HUES48 (cell line): ENCODE measurements at regions not wholly inside any gene's neighbourhood (a gene's known extent, or its start where the extent isn't known, plus 50 kb on each side); places are given as distances from the start of the nearest gene placed in this dataset.

Source experiments
- H3K27ac ChIP-seq: one replicate; pipeline ENCODE4 v1.7.0; 2013; ENCODE audit warnings: low read depth, low read length, inconsistent platforms
- H3K27me3 ChIP-seq: 2 replicates; pipeline ENCODE4 v1.6.1; 2013; ENCODE audit warnings: mild to moderate bottlenecking, low read length; ENCODE audit not compliant: control insufficient read depth, insufficient read depth
- H3K36me3 ChIP-seq: 2 replicates; pipeline ENCODE4 v1.6.1; 2013; ENCODE audit warnings: low read length; ENCODE audit not compliant: control insufficient read depth, insufficient read depth
- H3K4me1 ChIP-seq: 2 replicates; pipeline ENCODE4 v1.6.1; 2013; ENCODE audit warnings: mild to moderate bottlenecking, low read length; ENCODE audit not compliant: control insufficient read depth, insufficient read depth
- H3K4me3 ChIP-seq: 2 replicates; pipeline ENCODE4 v1.5.1; 2013; ENCODE audit warnings: mild to moderate bottlenecking, low read depth, low read length
- H3K9ac ChIP-seq: 2 replicates; pipeline ENCODE4 v1.6.1; 2013; ENCODE audit warnings: mild to moderate bottlenecking, low read depth, low read length, moderate library complexity
- H3K9me3 ChIP-seq: 2 replicates; pipeline ENCODE4 v1.6.1; 2013; ENCODE audit warnings: low read length; ENCODE audit not compliant: control insufficient read depth, insufficient read depth

GRCh38 chr17:33816842-33817617 lies 438.1 kb upstream of the CCL2 start:
- no peak overlapping the region for H3K27ac ChIP-seq
- H3K9ac ChIP-seq, result no peak overlapping the region
- no peaks in the 10 kb centered on the region for H3K27me3 ChIP-seq
- no peaks in the 10 kb centered on the region for H3K9me3 ChIP-seq
- no peaks in the 10 kb centered on the region for H3K36me3 ChIP-seq
- H3K4me3 ChIP-seq, result no peak overlapping the region
- peaks cover 16% of the 10 kb centered on the region for H3K4me1 ChIP-seq

GRCh38 chr17:33819539-33819938 lies 435.5 kb upstream of the CCL2 start:
- H3K27me3 ChIP-seq, result no peaks in the 10 kb centered on the region
- H3K4me1 ChIP-seq, result peaks cover 10% of the 10 kb centered on the region
- no peaks in the 10 kb centered on the region for H3K36me3 ChIP-seq
- H3K9ac ChIP-seq, result no peak overlapping the region
- H3K9me3 ChIP-seq, result no peaks in the 10 kb centered on the region
- H3K27ac ChIP-seq, result no peak overlapping the region
- no peak overlapping the region for H3K4me3 ChIP-seq

GRCh38 chr17:33832262-33832661 lies 422.8 kb upstream of the CCL2 start:
- H3K9me3 ChIP-seq, result no peaks in the 10 kb centered on the region
- H3K4me1 ChIP-seq, result no peaks in the 10 kb centered on the region
- H3K9ac ChIP-seq, result no peak overlapping the region
- H3K27ac ChIP-seq, result no peak overlapping the region
- no peaks in the 10 kb centered on the region for H3K27me3 ChIP-seq
- H3K4me3 ChIP-seq, result no peak overlapping the region
- no peaks in the 10 kb centered on the region for H3K36me3 ChIP-seq

GRCh38 chr17:33837281-33837680 lies 417.8 kb upstream of the CCL2 start:
- H3K9ac ChIP-seq, result no peak overlapping the region
- no peak overlapping the region for H3K27ac ChIP-seq
- no peaks in the 10 kb centered on the region for H3K27me3 ChIP-seq
- no peaks in the 10 kb centered on the region for H3K4me1 ChIP-seq
- no peak overlapping the region for H3K4me3 ChIP-seq
- no peaks in the 10 kb centered on the region for H3K36me3 ChIP-seq
- H3K9me3 ChIP-seq, result no peaks in the 10 kb centered on the region

- Histone ChIP-seq H3K27ac (no peak overlapping the region), H3K4me3 (no peak overlapping the region)
Observed at GRCh38 chr17:33838281-33838680, 416.8 kb upstream of the CCL2 start.

GRCh38 chr17:33847900-33848299 lies 407.2 kb upstream of the CCL2 start:
- Histone ChIP-seq H3K4me3 (no peak overlapping the region), H3K4me1 (no peaks in the 10 kb centered on the region), H3K9me3 (no peaks in the 10 kb centered on the region), H3K27me3 (no peaks in the 10 kb centered on the region), H3K36me3 (no peaks in the 10 kb centered on the region), H3K9ac (no peak overlapping the region), H3K27ac (no peak overlapping the region)

More at GRCh38 chr17:33838281-33838680, 416.8 kb upstream of the CCL2 start:
- Histone ChIP-seq H3K9me3 (no peaks in the 10 kb centered on the region), H3K4me1 (no peaks in the 10 kb centered on the region), H3K9ac (no peak overlapping the region), H3K27me3 (no peaks in the 10 kb centered on the region), H3K36me3 (no peaks in the 10 kb centered on the region)

GRCh38 chr17:33848433-33848832 lies 406.7 kb upstream of the CCL2 start:
- no peaks in the 10 kb centered on the region for H3K27me3 ChIP-seq
- no peak overlapping the region for H3K4me3 ChIP-seq
- H3K4me1 ChIP-seq, result no peaks in the 10 kb centered on the region
- H3K36me3 ChIP-seq, result no peaks in the 10 kb centered on the region
- no peak overlapping the region for H3K9ac ChIP-seq
- no peak overlapping the region for H3K27ac ChIP-seq
- H3K9me3 ChIP-seq, result no peaks in the 10 kb centered on the region

- H3K9ac ChIP-seq, result no peak overlapping the region
- H3K36me3 ChIP-seq, result no peaks in the 10 kb centered on the region
- no peak overlapping the region for H3K4me3 ChIP-seq
- H3K4me1 ChIP-seq, result peaks cover 9% of the 10 kb centered on the region
- H3K27ac ChIP-seq, result no peak overlapping the region
- no peaks in the 10 kb centered on the region for H3K9me3 ChIP-seq
- no peaks in the 10 kb centered on the region for H3K27me3 ChIP-seq
Observed at GRCh38 chr17:33854596-33854995, 400.5 kb upstream of the CCL2 start.

- H3K4me3 ChIP-seq, result no peak overlapping the region
- peaks cover 9% of the 10 kb centered on the region for H3K4me1 ChIP-seq
- no peak overlapping the region for H3K9ac ChIP-seq
- no peak overlapping the region for H3K27ac ChIP-seq
- H3K36me3 ChIP-seq, result no peaks in the 10 kb centered on the region
- H3K27me3 ChIP-seq, result no peaks in the 10 kb centered on the region
- H3K9me3 ChIP-seq, result no peaks in the 10 kb centered on the region
Observed at GRCh38 chr17:33858121-33858520, 397.0 kb upstream of the CCL2 start.

- no peak overlapping the region for H3K27ac ChIP-seq
- no peaks in the 10 kb centered on the region for H3K27me3 ChIP-seq
- no peaks in the 10 kb centered on the region for H3K9me3 ChIP-seq
- no peak overlapping the region for H3K4me3 ChIP-seq
- H3K9ac ChIP-seq, result no peak overlapping the region
- no peaks in the 10 kb centered on the region for H3K36me3 ChIP-seq
- peaks cover 9% of the 10 kb centered on the region for H3K4me1 ChIP-seq
Observed at GRCh38 chr17:33858682-33859081, 396.4 kb upstream of the CCL2 start.

GRCh38 chr17:33862772-33863602 lies 392.1 kb upstream of the CCL2 start:
- Histone ChIP-seq H3K9me3 (no peaks in the 10 kb centered on the region), H3K9ac (no peak overlapping the region), H3K27me3 (no peaks in the 10 kb centered on the region), H3K4me3 (no peak overlapping the region), H3K4me1 (peaks cover 5% of the 10 kb centered on the region), H3K36me3 (no peaks in the 10 kb centered on the region), H3K27ac (no peak overlapping the region)
